Endothelial cell of umbilical vein (primary cell): ENCODE measurements at regions not wholly inside any gene's neighbourhood (a gene's known extent, or its start where the extent isn't known, plus 50 kb on each side); places are given as distances from the start of the nearest gene placed in this dataset.

Experiments used
- BruUV-seq: library from RNA; stranded (reverse); fragments of 400-500 nt; replicated peaks from 2 replicates; lab custom pipeline; 2021; lab: Mats Ljungman, UMichigan
- CTCF ChIA-PET: fragments of 300-600, 350-600 bp; sonication (Branson Sonifier 250); formaldehyde crosslinking; loops from one replicate; lab custom pipeline; 2021; ENCODE audit warnings: antibody characterized with exemption, inconsistent platforms; lab: Charles Lee
- POLR2A ChIA-PET: fragments of 300-600, 350-600 bp; sonication (Branson Sonifier 250); formaldehyde crosslinking; loops from one replicate; lab custom pipeline; 2021; ENCODE audit warnings: antibody characterized with exemption, inconsistent platforms; lab: Charles Lee
- DNase-seq: peaks from one replicate; pipeline ENCODE4 v3.0.0-alpha.2; 2011; ENCODE audit warnings: low read depth, low spot score
- FAIRE-seq: peaks from 2 replicates; lab custom pipeline; 2011; peaks lifted over from hg19 to GRCh38; lab: Jason Lieb, UNC
- H2AFZ ChIP-seq: 2 replicates; pipeline ENCODE4 v1.6.0; 2012; ENCODE audit warnings: low read depth, low read length, control low read depth, inconsistent platforms
- H3K27ac ChIP-seq: 2 replicates; pipeline ENCODE4 v1.5.1; 2011; ENCODE audit warnings: low read depth, mild to moderate bottlenecking, control low read depth, low read length, moderate library complexity; ENCODE audit not compliant: insufficient read depth
- H3K27me3 ChIP-seq, 2 experiments: 2 replicates each; pipeline versions ENCODE4 v1.6.0 to v1.6.1; 2011; ENCODE audit warnings: low read length in 2 of 2, mixed read lengths in 1 of 2; ENCODE audit not compliant: control insufficient read depth in 2 of 2, insufficient read depth in 2 of 2
- H3K36me3 ChIP-seq, 2 experiments: 2 replicates in 1 of 2; 3 replicates in 1 of 2; pipeline ENCODE4 v1.5.1; 2011; ENCODE audit warnings: low read length in 2 of 2, mild to moderate bottlenecking in 1 of 2, moderate library complexity in 1 of 2; ENCODE audit not compliant: control insufficient read depth in 2 of 2, insufficient read depth in 2 of 2; ENCODE audit errors: extremely low read depth in 1 of 2
- H3K4me1 ChIP-seq: 3 replicates; pipeline ENCODE4 v1.5.1; 2011; ENCODE audit warnings: mild to moderate bottlenecking, low read length; ENCODE audit not compliant: control insufficient read depth, insufficient read depth; ENCODE audit errors: extremely low read depth
- H3K4me2 ChIP-seq: 2 replicates; pipeline ENCODE4 v1.6.1; 2011; ENCODE audit warnings: low read length, control low read depth, mixed read lengths; ENCODE audit not compliant: insufficient read depth
- H3K4me3 ChIP-seq, 3 experiments: fragments of 200-600 bp in 1 of 3; sonication (generic), shearing (Covaris generic) in 1 of 3; replicated peaks in 1 of 3; 2 replicates each; pipeline ENCODE4 v1.5.1; 2011 to 2016; ENCODE audit warnings: control low read depth in 3 of 3, low read length in 3 of 3, mild to moderate bottlenecking in 2 of 3, inconsistent platforms in 1 of 3, low read depth in 1 of 3, moderate library complexity in 1 of 3; ENCODE audit not compliant: insufficient read depth in 1 of 3
- H3K79me2 ChIP-seq: 2 replicates; pipeline ENCODE4 v1.6.0; 2012; ENCODE audit warnings: low read length, inconsistent platforms; ENCODE audit not compliant: control insufficient read depth, insufficient read depth
- H3K9ac ChIP-seq: replicated peaks from 2 replicates; pipeline ENCODE3; 2011; ENCODE audit warnings: low read length, control low read depth; ENCODE audit not compliant: insufficient read depth; ENCODE audit errors: extremely low read depth
- H3K9me1 ChIP-seq: replicated peaks from 3 replicates; pipeline ENCODE4 v1.6.0; 2011; ENCODE audit warnings: mild to moderate bottlenecking, low read length; ENCODE audit not compliant: control insufficient read depth, insufficient read depth; ENCODE audit errors: extremely low read depth
- H3K9me3 ChIP-seq: replicated peaks from 2 replicates; pipeline ENCODE4 v1.5.1; 2012; ENCODE audit warnings: low read length, inconsistent platforms; ENCODE audit not compliant: control insufficient read depth, insufficient read depth
- H4K20me1 ChIP-seq: replicated peaks from 2 replicates; pipeline ENCODE3; 2011; ENCODE audit warnings: mild to moderate bottlenecking, low read length; ENCODE audit not compliant: control insufficient read depth, insufficient read depth; ENCODE audit errors: extremely low read depth
- CTCF ChIP-seq, 2 donors: IDR thresholded peaks; 1 replicate in 1 of 2; 2 replicates in 1 of 2; pipeline ENCODE4 v1.5.1; 2011; ENCODE audit warnings: low read length in 2 of 2, mild to moderate bottlenecking in 2 of 2, moderate library complexity in 2 of 2, control low read depth in 1 of 2, inconsistent platforms in 1 of 2, low read depth in 1 of 2; ENCODE audit not compliant: insufficient read depth in 1 of 2; ENCODE audit errors: extremely low read depth in 1 of 2
- EZH2 ChIP-seq: IDR thresholded peaks from 2 replicates; pipeline ENCODE4 v1.6.1; 2012; ENCODE audit warnings: borderline replicate concordance, low read depth, mild to moderate bottlenecking, moderate library complexity, low read length, inconsistent platforms; ENCODE audit not compliant: severe bottlenecking
- FOS ChIP-seq: IDR thresholded peaks from 2 replicates; pipeline ENCODE4 v1.6.1; 2011; ENCODE audit warnings: mild to moderate bottlenecking, low read length, moderate library complexity, borderline replicate concordance; ENCODE audit not compliant: insufficient read depth
- GATA2 ChIP-seq: IDR thresholded peaks from 2 replicates; pipeline ENCODE4 v1.7.0; 2011; ENCODE audit warnings: low read depth, mild to moderate bottlenecking, moderate library complexity, mixed read lengths, low read length; ENCODE audit not compliant: insufficient read length, insufficient read depth
- JUN ChIP-seq: IDR thresholded peaks from 2 replicates; pipeline ENCODE4 v1.6.1; 2011; ENCODE audit warnings: borderline replicate concordance, low read depth; ENCODE audit not compliant: insufficient read length, insufficient read depth
- MAX ChIP-seq: IDR thresholded peaks from 2 replicates; pipeline ENCODE4 v1.6.1; 2011; ENCODE audit not compliant: insufficient read depth, insufficient read length
- MYC ChIP-seq: IDR thresholded peaks from one replicate; pipeline ENCODE4 v1.6.1; 2011; ENCODE audit warnings: mild to moderate bottlenecking, low read depth, low read length
- POLR2A ChIP-seq: IDR thresholded peaks from 2 replicates; pipeline ENCODE4 v1.6.1; 2012; ENCODE audit warnings: low read depth, mild to moderate bottlenecking, control low read depth, low read length
- POLR2AphosphoS5 ChIP-seq: IDR thresholded peaks from 2 replicates; pipeline ENCODE4 v1.6.1; 2012; ENCODE audit warnings: low read depth, mild to moderate bottlenecking, control low read depth, low read length, moderate library complexity; ENCODE audit not compliant: insufficient read depth
- dilution Hi-C: fragments of 300-500 bp; cut with MboI; formaldehyde crosslinking; loops from one replicate; pipeline ENCODE4 v1.15.0; 2019; ENCODE audit warnings: low sequenced_read_pairs; ENCODE audit not compliant: extremely low pct_ligation_motif_present
- intact Hi-C: fragments of 100-400 bp; cut with micrococcal nuclease; formaldehyde crosslinking; loops from one replicate; pipeline ENCODE4 v1.10.0; 2022

- Histone ChIP-seq H3K9me3 (no peaks in the 10 kb centered on the region), H3K36me3 (no peaks in the 10 kb centered on the region), H3K79me2 (no peaks in the 10 kb centered on the region), H3K4me1 (no peaks in the 10 kb centered on the region), H3K4me3 (no peak overlapping the region), H3K27ac (no peak overlapping the region), H3K27me3 (no peaks in the 10 kb centered on the region), H3K9me1 (no peaks in the 10 kb centered on the region), H2AFZ (no peak overlapping the region), H3K9ac (no peak overlapping the region), H4K20me1 (no peaks in the 10 kb centered on the region), H3K4me2 (no peak overlapping the region)
- intact Hi-C loops, result no loop called here
- DNase-seq (no peak), FAIRE-seq (no peak)
- TF ChIP-seq POLR2A (no peak), MAX (no peak), FOS (no peak)
- no TSS peak for BruUV-seq
- dilution Hi-C loops, result no loop called here
- POLR2A ChIA-PET, result no interaction called here
- CTCF ChIA-PET, result no interaction called here
These were observed 388.6 kb upstream of the BTBD3 start for GRCh38 chr20:11529047-11529446.

- BruUV-seq, result no TSS peak
- no peak for FAIRE-seq
- Histone ChIP-seq H2AFZ (no peak overlapping the region), H3K4me3 (no peak overlapping the region), H3K36me3 (no peaks in the 10 kb centered on the region), H3K9me1 (no peaks in the 10 kb centered on the region), H3K9ac (no peak overlapping the region), H3K79me2 (no peaks in the 10 kb centered on the region), H4K20me1 (no peaks in the 10 kb centered on the region), H3K4me2 (no peak overlapping the region), H3K27ac (no peak overlapping the region), H3K27me3 (peaks cover 3 to 12% of the 10 kb centered on the region in 2 experiments), H3K4me1 (no peaks in the 10 kb centered on the region), H3K9me3 (no peaks in the 10 kb centered on the region)
- ChIA-PET POLR2A (no interaction called here), CTCF (interaction anchor here (1.1 kb wide), 1 partner anchor 12 kb away, joined by 3 read pairs; no protein-coding TSS in a partner anchor)
- no peak for DNase-seq
- dilution Hi-C loops, result no loop called here
- TF ChIP-seq MYC (no peak), CTCF (IDR thresholded peaks at IDR 0.05; ENCODE audit: extremely low read depth in 1 of 2, insufficient read depth in 1 of 2, low read depth in 1 of 2, low read length in 2 of 2) (no peak), GATA2 (no peak), EZH2 (no peak), JUN (no peak), FOS (no peak), POLR2A (no peak), POLR2AphosphoS5 (no peak), MAX (no peak)
- intact Hi-C loops, result no loop called here
These were observed 380.7 kb upstream of the BTBD3 start for GRCh38 chr20:11537032-11537431.
